Activated T-helper 17 cell treated with anti-CD3 and anti-CD28 coated beads, Interleukin-2, amount 50 U/mL, for 72 hours (primary cell): ENCODE measurements at regions not wholly inside any gene's neighbourhood (a gene's known extent, or its start where the extent isn't known, plus 50 kb on each side); places are given as distances from the start of the nearest gene placed in this dataset.

ENCODE experiments used
- ATAC-seq: fragments of 150-1000 bp; cut with Tn5 transposase; replicated peaks from 2 replicates; pipeline ENCODE4 v1.10.0; 2021; ENCODE audit warnings: mild to moderate bottlenecking, moderate library complexity
- H3K27ac Mint-ChIP-seq: one replicate; pipeline ENCODE4 v1.8.0; 2022; ENCODE audit warnings: mixed read lengths
- H3K27me3 Mint-ChIP-seq: one replicate; pipeline ENCODE4 v1.8.0; 2022; ENCODE audit warnings: mixed read lengths
- H3K36me3 Mint-ChIP-seq: one replicate; pipeline ENCODE4 v1.8.0; 2022; ENCODE audit warnings: low read depth, mild to moderate bottlenecking, mixed read lengths
- H3K4me1 Mint-ChIP-seq: one replicate; pipeline ENCODE4 v1.8.0; 2022; ENCODE audit warnings: mixed read lengths
- H3K4me3 Mint-ChIP-seq: one replicate; pipeline ENCODE4 v1.8.0; 2022; ENCODE audit warnings: mild to moderate bottlenecking, mixed read lengths
- H3K9me3 Mint-ChIP-seq: one replicate; pipeline ENCODE4 v1.8.0; 2022; ENCODE audit warnings: mixed read lengths

DNA sequence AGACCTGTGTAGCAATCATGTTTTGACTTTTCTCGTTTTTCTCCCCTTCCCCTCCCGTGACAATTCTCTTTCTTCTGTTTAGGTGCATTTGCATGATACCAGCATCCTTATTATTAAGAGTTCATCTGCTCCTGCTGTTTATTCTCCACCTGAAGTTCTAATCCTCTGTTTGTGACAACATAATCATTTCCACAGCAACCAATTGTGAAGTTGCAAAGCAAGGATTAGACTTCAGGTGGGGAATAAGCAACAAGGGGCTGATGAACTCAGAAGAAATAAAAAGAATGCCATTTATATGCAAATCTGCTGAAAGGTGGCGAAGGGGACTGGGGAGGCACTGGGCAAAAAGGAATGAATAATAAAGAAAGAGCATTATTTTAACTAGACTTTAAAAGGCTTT, 124.8 kb upstream of the LINC00305 start:
- Mint-ChIP-seq H3K4me1 (no peaks in the 10 kb centered on the region), H3K36me3 (no peaks in the 10 kb centered on the region), H3K27me3 (no peaks in the 10 kb centered on the region), H3K27ac (no peak overlapping the region), H3K9me3 (no peaks in the 10 kb centered on the region), H3K4me3 (no peak overlapping the region)
- ATAC-seq, result no peak

DNA sequence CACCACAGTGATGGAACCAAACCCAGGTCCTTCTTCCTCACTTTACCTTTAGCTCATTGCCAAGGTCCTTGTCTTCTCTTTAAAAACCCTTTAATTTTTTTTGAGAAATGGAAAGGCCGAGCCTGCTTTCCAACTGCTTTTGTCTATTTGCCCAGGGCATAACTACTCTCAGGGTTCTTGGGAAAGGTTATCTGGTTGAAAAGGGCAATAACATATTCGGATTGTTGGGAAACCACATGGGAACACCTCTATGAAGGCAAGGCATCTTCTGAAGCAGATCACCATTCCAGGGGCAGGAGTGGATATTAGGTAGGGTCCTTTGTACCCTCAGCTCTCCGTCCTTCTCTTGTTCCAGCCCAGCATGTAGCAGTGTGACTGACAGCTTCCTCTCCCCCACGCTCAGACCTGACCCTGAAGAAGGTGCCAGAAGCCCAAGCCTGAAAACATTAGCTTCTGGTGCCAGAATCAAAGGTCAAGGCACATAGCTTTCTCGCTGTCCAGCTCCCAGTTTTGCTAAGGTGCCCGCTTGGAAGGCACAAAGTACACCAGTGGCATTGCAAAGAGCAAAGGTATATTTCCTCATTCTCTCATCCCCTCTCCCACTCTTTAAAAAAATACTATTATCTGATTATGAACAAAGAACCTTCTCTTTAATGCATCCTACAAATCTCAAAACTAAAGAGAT, 123.2 kb upstream of the LINC00305 start:
- no peaks in the 10 kb centered on the region for H3K27me3 Mint-ChIP-seq
- no peak for ATAC-seq
- no peaks in the 10 kb centered on the region for H3K36me3 Mint-ChIP-seq
- no peak overlapping the region for H3K27ac Mint-ChIP-seq
- no peaks in the 10 kb centered on the region for H3K4me1 Mint-ChIP-seq
- no peak overlapping the region for H3K4me3 Mint-ChIP-seq
- no peaks in the 10 kb centered on the region for H3K9me3 Mint-ChIP-seq

GRCh38 chr18:64271246-64271645, 122.4 kb upstream of the LINC00305 start:
- Mint-ChIP-seq H3K4me3 (no peak overlapping the region), H3K9me3 (no peaks in the 10 kb centered on the region), H3K27ac (no peak overlapping the region), H3K27me3 (no peaks in the 10 kb centered on the region), H3K4me1 (no peaks in the 10 kb centered on the region), H3K36me3 (no peaks in the 10 kb centered on the region)
- no peak for ATAC-seq

GRCh38 chr18:64270608-64271007, 121.7 kb upstream of the LINC00305 start:
- Mint-ChIP-seq H3K27me3 (no peaks in the 10 kb centered on the region), H3K4me3 (no peak overlapping the region), H3K27ac (no peak overlapping the region), H3K9me3 (no peaks in the 10 kb centered on the region), H3K4me1 (no peaks in the 10 kb centered on the region), H3K36me3 (no peaks in the 10 kb centered on the region)
- ATAC-seq, result no peak

DNA sequence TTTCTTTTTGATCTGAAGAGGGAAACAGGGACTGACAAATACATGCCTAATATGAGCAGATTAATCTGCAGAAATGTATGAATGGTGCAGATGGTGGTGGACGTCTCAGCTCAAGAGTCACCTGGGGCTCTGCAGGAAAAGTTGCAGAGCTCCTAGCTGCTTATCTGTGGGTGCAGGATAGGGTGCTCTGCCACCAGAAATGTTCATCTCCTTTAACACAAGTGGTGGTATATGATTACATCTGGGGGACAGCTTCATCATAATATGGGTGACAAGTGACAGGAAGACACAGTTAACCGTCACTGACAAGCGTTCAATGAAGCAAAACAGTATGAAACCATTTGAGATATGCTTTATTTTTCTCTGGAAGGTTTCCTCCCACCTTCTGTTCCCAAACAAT, 121.2 kb upstream of the LINC00305 start:
- Mint-ChIP-seq H3K4me1 (no peaks in the 10 kb centered on the region), H3K9me3 (no peaks in the 10 kb centered on the region), H3K27me3 (no peaks in the 10 kb centered on the region), H3K27ac (no peak overlapping the region), H3K36me3 (no peaks in the 10 kb centered on the region), H3K4me3 (no peak overlapping the region)
- ATAC-seq, result no peak

- no peaks in the 10 kb centered on the region for H3K4me1 Mint-ChIP-seq
- H3K27me3 Mint-ChIP-seq, result no peaks in the 10 kb centered on the region
- no peaks in the 10 kb centered on the region for H3K36me3 Mint-ChIP-seq
- H3K27ac Mint-ChIP-seq, result no peak overlapping the region
- no peak for ATAC-seq
- no peak overlapping the region for H3K4me3 Mint-ChIP-seq
- no peaks in the 10 kb centered on the region for H3K9me3 Mint-ChIP-seq
These were observed 115.3 kb upstream of the LINC00305 start for GRCh38 chr18:64264171-64264570.

- no peaks in the 10 kb centered on the region for H3K4me1 Mint-ChIP-seq
- no peaks in the 10 kb centered on the region for H3K27me3 Mint-ChIP-seq
- H3K9me3 Mint-ChIP-seq, result no peaks in the 10 kb centered on the region
- ATAC-seq, result no peak
- H3K4me3 Mint-ChIP-seq, result no peak overlapping the region
- H3K27ac Mint-ChIP-seq, result no peak overlapping the region
- H3K36me3 Mint-ChIP-seq, result no peaks in the 10 kb centered on the region
These were observed 111.9 kb upstream of the LINC00305 start for GRCh38 chr18:64260810-64261209.

GRCh38 chr18:64259871-64260270, 111.0 kb upstream of the LINC00305 start:
- Mint-ChIP-seq H3K36me3 (no peaks in the 10 kb centered on the region), H3K27me3 (no peaks in the 10 kb centered on the region), H3K27ac (no peak overlapping the region), H3K4me1 (no peaks in the 10 kb centered on the region), H3K4me3 (no peak overlapping the region), H3K9me3 (no peaks in the 10 kb centered on the region)
- ATAC-seq, result no peak

DNA sequence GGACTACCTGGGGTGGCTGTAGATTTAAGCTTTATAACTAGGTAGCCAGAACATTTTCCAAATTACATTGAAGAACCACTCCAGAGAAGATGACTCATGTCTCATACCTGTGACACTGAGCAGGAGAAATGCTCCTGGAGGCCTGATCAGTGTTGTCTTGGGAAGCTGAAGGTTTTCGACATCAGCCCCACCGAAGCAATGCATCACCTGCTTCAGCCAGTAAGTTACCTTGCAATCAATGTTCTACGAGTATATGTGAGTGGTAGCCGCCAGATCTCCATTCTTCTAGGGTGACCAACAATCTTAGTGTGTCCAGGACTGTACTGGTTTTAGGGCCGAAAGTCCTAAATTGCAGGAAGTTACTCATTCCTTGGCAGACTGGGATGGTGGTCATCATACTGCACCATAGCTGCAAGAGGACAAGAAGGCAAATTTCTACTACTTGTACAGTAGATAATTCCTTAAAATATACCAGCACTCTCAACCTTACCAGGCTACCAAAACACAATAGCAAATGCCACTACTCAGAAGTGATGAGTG, 109.3 kb upstream of the LINC00305 start:
- no peaks in the 10 kb centered on the region for H3K4me1 Mint-ChIP-seq
- H3K9me3 Mint-ChIP-seq, result no peaks in the 10 kb centered on the region
- H3K27me3 Mint-ChIP-seq, result no peaks in the 10 kb centered on the region
- no peak overlapping the region for H3K27ac Mint-ChIP-seq
- H3K36me3 Mint-ChIP-seq, result no peaks in the 10 kb centered on the region
- ATAC-seq, result no peak
- no peak overlapping the region for H3K4me3 Mint-ChIP-seq

GRCh38 chr18:64254399-64255093, 105.7 kb upstream of the LINC00305 start:
- H3K27me3 Mint-ChIP-seq, result no peaks in the 10 kb centered on the region
- no peaks in the 10 kb centered on the region for H3K36me3 Mint-ChIP-seq
- H3K4me3 Mint-ChIP-seq, result no peak overlapping the region
- H3K4me1 Mint-ChIP-seq, result no peaks in the 10 kb centered on the region
- no peak overlapping the region for H3K27ac Mint-ChIP-seq
- ATAC-seq, result no peak
- H3K9me3 Mint-ChIP-seq, result peaks cover 2% of the 10 kb centered on the region

DNA sequence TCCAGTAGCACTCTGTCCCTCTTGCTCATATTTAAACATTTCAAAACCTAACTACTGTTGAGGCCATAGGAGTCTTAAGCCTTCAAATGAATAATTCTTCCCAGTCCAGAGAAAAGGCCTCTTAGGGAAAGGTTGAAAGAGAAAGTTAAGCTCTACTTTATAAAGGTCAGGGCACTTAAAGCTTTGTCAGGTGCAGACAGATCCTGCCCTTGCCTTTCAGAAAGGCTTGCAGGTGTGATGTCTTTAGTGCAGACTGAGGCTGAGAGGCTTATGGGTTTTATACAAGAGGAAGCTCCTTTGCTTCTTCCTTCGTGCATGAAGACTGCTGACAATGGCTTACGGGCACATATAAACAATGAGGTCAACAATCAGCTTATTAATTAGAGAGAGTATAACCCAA, 105.0 kb upstream of the LINC00305 start:
- ATAC-seq, result no peak
- Mint-ChIP-seq H3K27me3 (no peaks in the 10 kb centered on the region), H3K4me3 (no peak overlapping the region), H3K27ac (no peak overlapping the region), H3K36me3 (no peaks in the 10 kb centered on the region), H3K4me1 (no peaks in the 10 kb centered on the region), H3K9me3 (peaks cover 3% of the 10 kb centered on the region)

DNA sequence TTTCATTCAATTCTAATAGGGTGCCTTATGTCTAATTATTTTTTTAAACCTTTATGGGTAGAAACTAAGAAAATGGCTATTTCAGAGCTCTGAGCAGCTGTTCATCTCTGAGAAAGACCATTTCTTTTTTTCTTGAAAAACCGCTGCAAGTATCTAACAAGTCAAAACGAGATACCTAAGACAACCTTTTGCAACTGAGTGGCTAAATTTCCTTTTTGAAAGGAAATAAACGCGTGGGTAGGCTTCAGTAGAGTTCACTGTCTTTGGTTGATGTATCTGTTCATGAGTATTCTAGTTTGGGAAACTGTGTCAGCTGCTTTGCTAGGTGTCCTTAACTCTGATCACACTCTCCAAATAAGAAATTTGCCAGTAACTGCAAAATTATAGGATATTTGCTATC, 104.3 kb upstream of the LINC00305 start:
- no peak overlapping the region for H3K27ac Mint-ChIP-seq
- no peaks in the 10 kb centered on the region for H3K27me3 Mint-ChIP-seq
- H3K4me1 Mint-ChIP-seq, result no peaks in the 10 kb centered on the region
- ATAC-seq, result no peak
- H3K4me3 Mint-ChIP-seq, result no peak overlapping the region
- no peaks in the 10 kb centered on the region for H3K36me3 Mint-ChIP-seq
- H3K9me3 Mint-ChIP-seq, result peaks cover 3% of the 10 kb centered on the region

GRCh38 chr18:64248836-64249235, 99.9 kb upstream of the LINC00305 start:
- Mint-ChIP-seq H3K4me1 (no peaks in the 10 kb centered on the region), H3K9me3 (peaks cover 3% of the 10 kb centered on the region), H3K27me3 (no peaks in the 10 kb centered on the region), H3K36me3 (no peaks in the 10 kb centered on the region), H3K27ac (no peak overlapping the region), H3K4me3 (no peak overlapping the region)
- no peak for ATAC-seq

GRCh38 chr18:64245126-64245861, 96.4 kb upstream of the LINC00305 start:
- Mint-ChIP-seq H3K4me3 (no peak overlapping the region), H3K27ac (no peak overlapping the region), H3K4me1 (no peaks in the 10 kb centered on the region), H3K27me3 (no peaks in the 10 kb centered on the region), H3K9me3 (peaks cover 3% of the 10 kb centered on the region), H3K36me3 (no peaks in the 10 kb centered on the region)
- ATAC-seq, result no peak

DNA sequence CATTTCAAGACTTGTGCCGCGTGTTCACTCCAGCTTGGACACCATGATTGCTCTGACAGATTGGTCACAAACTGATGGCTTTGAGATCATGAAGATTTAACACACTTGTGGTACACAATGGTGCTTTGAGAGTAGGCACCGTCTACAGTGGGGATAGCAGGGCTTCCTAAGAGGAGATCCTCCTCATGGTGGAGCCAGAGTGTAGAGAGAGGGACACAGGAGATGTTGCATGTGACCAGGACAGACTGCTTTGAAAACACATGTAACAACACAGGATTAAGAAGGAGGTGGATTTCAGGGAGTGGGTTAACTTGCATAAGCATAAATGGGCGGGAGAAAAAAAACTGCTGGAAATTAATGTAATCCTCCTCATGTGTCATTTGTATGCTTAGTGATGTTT, 95.7 kb upstream of the LINC00305 start:
- H3K4me1 Mint-ChIP-seq, result no peaks in the 10 kb centered on the region
- no peak overlapping the region for H3K27ac Mint-ChIP-seq
- ATAC-seq, result no peak
- no peak overlapping the region for H3K4me3 Mint-ChIP-seq
- no peaks in the 10 kb centered on the region for H3K36me3 Mint-ChIP-seq
- H3K27me3 Mint-ChIP-seq, result no peaks in the 10 kb centered on the region
- H3K9me3 Mint-ChIP-seq, result peaks cover 2% of the 10 kb centered on the region
